ENCODE measurements at regions not wholly inside any gene's neighbourhood (a gene's known extent, or its start where the extent isn't known, plus 50 kb on each side); places are given as distances from the start of the nearest gene placed in this dataset.

DNA sequence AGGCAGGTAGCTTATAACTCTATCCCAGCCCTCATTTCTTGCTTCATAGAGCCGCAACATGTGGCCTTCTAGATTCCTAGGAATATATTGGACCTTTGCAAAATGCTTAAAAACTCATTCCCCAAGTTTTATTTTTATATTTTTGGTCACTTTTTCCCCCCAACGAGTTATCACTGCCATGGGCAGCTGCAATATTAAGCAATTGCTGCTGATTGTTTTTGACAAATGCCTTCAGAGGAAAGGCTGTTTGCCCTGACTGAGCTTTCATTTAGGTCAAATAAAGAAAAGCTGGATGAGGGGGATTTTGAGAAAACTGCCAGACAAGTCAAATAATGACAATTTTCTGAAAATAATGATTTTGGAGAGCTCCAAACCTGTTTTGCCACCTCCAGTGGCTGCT is 976.9 kb upstream of the MBL2 start:
- H3K4me3 Mint-ChIP-seq: no peak overlapping the region
- peaks cover 7% of the 10 kb centered on the region for H3K9me3 Mint-ChIP-seq
- no peak for DNase-seq
- H3K36me3 Mint-ChIP-seq (ENCODE audit: low read depth): no peaks in the 10 kb centered on the region
- no peaks in the 10 kb centered on the region for H3K27me3 Mint-ChIP-seq (ENCODE audit: insufficient read depth)
- H3K27ac Mint-ChIP-seq: no peak overlapping the region
- no peaks in the 10 kb centered on the region for H3K4me1 Mint-ChIP-seq (ENCODE audit: low read depth)
- TF ChIP-seq, protein P1, sequence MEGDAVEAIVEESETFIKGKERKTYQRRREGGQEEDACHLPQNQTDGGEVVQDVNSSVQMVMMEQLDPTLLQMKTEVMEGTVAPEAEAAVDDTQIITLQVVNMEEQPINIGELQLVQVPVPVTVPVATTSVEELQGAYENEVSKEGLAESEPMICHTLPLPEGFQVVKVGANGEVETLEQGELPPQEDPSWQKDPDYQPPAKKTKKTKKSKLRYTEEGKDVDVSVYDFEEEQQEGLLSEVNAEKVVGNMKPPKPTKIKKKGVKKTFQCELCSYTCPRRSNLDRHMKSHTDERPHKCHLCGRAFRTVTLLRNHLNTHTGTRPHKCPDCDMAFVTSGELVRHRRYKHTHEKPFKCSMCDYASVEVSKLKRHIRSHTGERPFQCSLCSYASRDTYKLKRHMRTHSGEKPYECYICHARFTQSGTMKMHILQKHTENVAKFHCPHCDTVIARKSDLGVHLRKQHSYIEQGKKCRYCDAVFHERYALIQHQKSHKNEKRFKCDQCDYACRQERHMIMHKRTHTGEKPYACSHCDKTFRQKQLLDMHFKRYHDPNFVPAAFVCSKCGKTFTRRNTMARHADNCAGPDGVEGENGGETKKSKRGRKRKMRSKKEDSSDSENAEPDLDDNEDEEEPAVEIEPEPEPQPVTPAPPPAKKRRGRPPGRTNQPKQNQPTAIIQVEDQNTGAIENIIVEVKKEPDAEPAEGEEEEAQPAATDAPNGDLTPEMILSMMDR (IDR thresholded peaks at IDR 0.05): no peak

DNA sequence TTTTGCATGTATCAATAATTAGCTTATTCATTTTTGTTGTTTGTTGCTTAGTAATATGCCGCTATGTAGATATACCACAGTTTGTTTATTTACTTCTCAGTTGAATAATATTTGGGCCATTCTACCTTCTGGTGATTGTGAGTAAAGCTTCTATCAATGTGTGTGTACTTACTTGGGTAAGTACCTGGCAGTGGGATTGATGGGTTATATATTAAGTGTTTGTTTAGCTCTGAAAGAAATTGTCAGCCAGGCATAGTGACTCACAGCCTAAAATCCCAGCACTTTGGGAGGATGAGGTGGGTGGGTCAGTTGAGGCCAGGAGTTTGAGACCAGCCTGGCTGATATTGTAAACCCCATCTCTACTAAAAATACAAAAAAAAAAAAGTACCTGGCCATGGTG is 975.7 kb upstream of the MBL2 start:
- TF ChIP-seq, protein P1 (IDR thresholded peaks at IDR 0.05): no peak
- H3K36me3 Mint-ChIP-seq (ENCODE audit: low read depth): no peaks in the 10 kb centered on the region
- DNase-seq: no peak
- H3K4me1 Mint-ChIP-seq (ENCODE audit: low read depth): no peaks in the 10 kb centered on the region
- H3K9me3 Mint-ChIP-seq: peaks cover 15% of the 10 kb centered on the region
- no peaks in the 10 kb centered on the region for H3K27me3 Mint-ChIP-seq (ENCODE audit: insufficient read depth)
- no peak overlapping the region for H3K27ac Mint-ChIP-seq
- H3K4me3 Mint-ChIP-seq: no peak overlapping the region

DNA sequence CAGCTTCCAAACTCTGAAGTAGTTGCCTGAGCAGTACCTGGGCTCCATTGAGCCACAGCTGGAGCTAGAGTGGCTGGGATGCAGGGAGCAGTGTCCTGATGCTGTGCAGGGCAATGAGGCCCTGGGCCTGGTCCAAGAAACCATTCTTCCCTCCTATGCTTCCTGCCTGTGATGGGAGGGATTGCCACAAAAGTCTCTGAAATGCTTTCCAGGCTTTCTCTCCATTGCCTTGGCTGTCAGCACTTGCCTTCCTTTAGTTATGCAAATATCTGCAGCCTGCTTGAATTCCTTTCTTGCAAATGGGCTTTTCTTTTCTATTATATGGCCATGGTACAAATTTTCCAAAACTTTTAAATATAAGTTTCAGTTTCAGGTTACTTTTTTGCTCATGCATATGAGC is 972.2 kb upstream of the MBL2 start:
- Mint-ChIP-seq H3K27me3 (ENCODE audit: insufficient read depth) (no peaks in the 10 kb centered on the region), H3K27ac (no peak overlapping the region), H3K4me1 (ENCODE audit: low read depth) (no peaks in the 10 kb centered on the region), H3K36me3 (ENCODE audit: low read depth) (no peaks in the 10 kb centered on the region), H3K4me3 (no peak overlapping the region), H3K9me3 (peaks cover 17% of the 10 kb centered on the region)
- TF ChIP-seq, protein P1 (IDR thresholded peaks at IDR 0.05): no peak
- DNase-seq: no peak

GRCh38 chr10:53744176-53744575 is 971.6 kb upstream of the MBL2 start:
- H3K4me3 Mint-ChIP-seq: no peak overlapping the region
- no peaks in the 10 kb centered on the region for H3K4me1 Mint-ChIP-seq (ENCODE audit: low read depth)
- no peaks in the 10 kb centered on the region for H3K27me3 Mint-ChIP-seq (ENCODE audit: insufficient read depth)
- H3K36me3 Mint-ChIP-seq (ENCODE audit: low read depth): no peaks in the 10 kb centered on the region
- no peak for DNase-seq
- TF ChIP-seq, protein P1 (IDR thresholded peaks at IDR 0.05): no peak
- H3K9me3 Mint-ChIP-seq: peaks cover 17% of the 10 kb centered on the region
- H3K27ac Mint-ChIP-seq: no peak overlapping the region

DNA sequence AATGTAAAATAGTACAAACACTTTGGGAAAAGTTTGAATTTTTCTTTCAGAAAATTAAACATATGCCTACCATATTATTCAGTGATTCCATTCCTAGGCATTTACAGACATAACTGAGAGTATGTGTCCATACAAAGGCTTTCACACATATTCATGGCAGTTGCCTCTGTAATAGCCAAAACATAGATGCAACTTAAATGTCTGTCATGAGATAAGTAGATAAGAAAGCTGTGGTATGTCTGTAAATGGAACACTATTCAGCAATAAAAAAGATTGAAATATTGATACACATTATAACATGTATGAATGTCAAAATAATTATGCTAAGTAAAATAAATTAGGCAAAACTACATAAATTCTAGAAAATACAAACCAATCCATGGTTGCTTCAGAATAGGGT is 964.5 kb upstream of the MBL2 start:
- no peak overlapping the region for H3K27ac Mint-ChIP-seq
- H3K36me3 Mint-ChIP-seq (ENCODE audit: low read depth): no peaks in the 10 kb centered on the region
- H3K9me3 Mint-ChIP-seq: peaks cover 17% of the 10 kb centered on the region
- TF ChIP-seq, protein P1 (IDR thresholded peaks at IDR 0.05): no peak
- no peaks in the 10 kb centered on the region for H3K4me1 Mint-ChIP-seq (ENCODE audit: low read depth)
- DNase-seq: no peak
- H3K4me3 Mint-ChIP-seq: no peak overlapping the region
- no peaks in the 10 kb centered on the region for H3K27me3 Mint-ChIP-seq (ENCODE audit: insufficient read depth)

DNA sequence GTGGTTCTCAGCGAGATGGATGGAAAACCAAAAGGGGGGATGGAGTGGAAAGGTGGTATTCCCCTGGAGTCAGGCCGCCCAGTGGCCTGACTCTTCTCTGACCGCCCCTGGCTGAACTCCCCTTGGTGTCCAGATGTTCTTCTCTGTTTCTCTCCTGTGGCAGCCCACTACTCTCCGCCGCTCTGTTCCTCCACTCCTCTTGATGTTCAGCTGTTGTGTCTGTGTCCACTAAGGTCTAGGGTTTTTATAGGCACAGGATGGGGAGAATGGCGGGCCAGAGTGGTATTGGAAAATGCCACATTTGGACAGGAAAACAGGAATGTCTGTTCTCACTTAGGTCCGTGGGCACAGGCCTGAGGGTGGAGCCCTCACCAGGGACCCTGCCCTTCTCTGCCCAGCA is 954.3 kb upstream of the MBL2 start:
- Mint-ChIP-seq H3K4me1 (ENCODE audit: low read depth) (no peaks in the 10 kb centered on the region), H3K36me3 (ENCODE audit: low read depth) (no peaks in the 10 kb centered on the region), H3K27ac (no peak overlapping the region), H3K27me3 (ENCODE audit: insufficient read depth) (no peaks in the 10 kb centered on the region), H3K9me3 (peaks cover 53% of the 10 kb centered on the region), H3K4me3 (no peak overlapping the region)
- DNase-seq: no peak
- TF ChIP-seq, protein P1 (IDR thresholded peaks at IDR 0.05): no peak

Measured in HFFc6 (cell line).